A673 (cell line): ENCODE measurements at regions not wholly inside any gene's neighbourhood (a gene's known extent, or its start where the extent isn't known, plus 50 kb on each side); places are given as distances from the start of the nearest gene placed in this dataset.

Experiments
- BruUV-seq: library from RNA; stranded (reverse); fragments of 400-500 nt; replicated peaks from 2 replicates; lab custom pipeline; 2021; lab: Mats Ljungman, UMichigan
- CTCF ChIA-PET: fragments of 300-600 bp; sonication (Branson Sonifier 250); formaldehyde crosslinking; loops from one replicate; lab custom pipeline; 2022; ENCODE audit warnings: antibody characterized with exemption; lab: Charles Lee
- POLR2A ChIA-PET: fragments of 300-600 bp; sonication (Branson Sonifier 250); formaldehyde crosslinking; loops from one replicate; lab custom pipeline; 2022; ENCODE audit warnings: antibody characterized with exemption; ENCODE audit not compliant: low non-redundant PET; lab: Charles Lee
- DNase-seq: peaks from one replicate; pipeline ENCODE4 v3.0.0-alpha.2; 2015; ENCODE audit warnings: low spot score
- H3K27ac ChIP-seq: fragments of 200-600 bp; sonication (generic); 2 replicates; pipeline ENCODE4 v1.5.1; 2016; ENCODE audit warnings: mixed run types, low read depth, mild to moderate bottlenecking, mixed read lengths, antibody characterized with exemption, low read length; ENCODE audit not compliant: poor library complexity, severe bottlenecking
- H3K27me3 ChIP-seq: fragments of 200-600 bp; sonication (generic); replicated peaks from 2 replicates; pipeline ENCODE4 v1.6.1; 2017; ENCODE audit warnings: mixed run types, low read depth, mild to moderate bottlenecking, mixed read lengths, antibody characterized with exemption, low read length; ENCODE audit not compliant: insufficient read depth, poor library complexity
- H3K36me3 ChIP-seq: fragments of 200-600 bp; sonication (generic); 2 replicates; pipeline ENCODE4 v1.6.1; 2016; ENCODE audit warnings: mixed run types, mild to moderate bottlenecking, mixed read lengths, antibody characterized with exemption, low read length; ENCODE audit not compliant: insufficient read depth, poor library complexity, severe bottlenecking
- H3K4me1 ChIP-seq: fragments of 200-600 bp; sonication (generic); 2 replicates; pipeline ENCODE4 v1.6.1; 2017; ENCODE audit warnings: mixed run types, mild to moderate bottlenecking, mixed read lengths, antibody characterized with exemption, low read length; ENCODE audit not compliant: insufficient read depth, poor library complexity, severe bottlenecking
- H3K4me3 ChIP-seq: fragments of 200-600 bp; sonication (generic); 2 replicates; pipeline ENCODE4 v1.5.1; 2016; ENCODE audit warnings: low read depth, mixed run types, mild to moderate bottlenecking, mixed read lengths, low read length; ENCODE audit not compliant: poor library complexity, severe bottlenecking
- H3K9me3 ChIP-seq: fragments of 200-600 bp; sonication (generic); 2 replicates; pipeline ENCODE4 v1.6.1; 2016; ENCODE audit warnings: mixed run types, low read depth, mild to moderate bottlenecking, mixed read lengths, antibody characterized with exemption, low read length; ENCODE audit not compliant: poor library complexity, severe bottlenecking
- EZH2 ChIP-seq: fragments of 200-600 bp; sonication (generic); IDR thresholded peaks from 2 replicates; pipeline ENCODE4 v1.6.1; 2017; ENCODE audit warnings: borderline replicate concordance, low read depth, mild to moderate bottlenecking, mixed read lengths, antibody characterized with exemption, low read length; ENCODE audit not compliant: poor library complexity, severe bottlenecking
- intact Hi-C: fragments of 100-400 bp; cut with micrococcal nuclease; formaldehyde crosslinking; loops from one replicate; pipeline ENCODE4 v1.10.0; 2022; ENCODE audit not compliant: unreplicated experiment
- TF ChIP-seq, protein P1 (sequence below): fragments of 300-800, 200-600 bp; sonication (generic); conservative IDR thresholded peaks from 2 replicates; pipeline ENCODE4 v1.5.1; 2017; ENCODE audit warnings: low read depth, mild to moderate bottlenecking, antibody characterized with exemption, low read length, moderate library complexity, mixed read lengths

DNA sequence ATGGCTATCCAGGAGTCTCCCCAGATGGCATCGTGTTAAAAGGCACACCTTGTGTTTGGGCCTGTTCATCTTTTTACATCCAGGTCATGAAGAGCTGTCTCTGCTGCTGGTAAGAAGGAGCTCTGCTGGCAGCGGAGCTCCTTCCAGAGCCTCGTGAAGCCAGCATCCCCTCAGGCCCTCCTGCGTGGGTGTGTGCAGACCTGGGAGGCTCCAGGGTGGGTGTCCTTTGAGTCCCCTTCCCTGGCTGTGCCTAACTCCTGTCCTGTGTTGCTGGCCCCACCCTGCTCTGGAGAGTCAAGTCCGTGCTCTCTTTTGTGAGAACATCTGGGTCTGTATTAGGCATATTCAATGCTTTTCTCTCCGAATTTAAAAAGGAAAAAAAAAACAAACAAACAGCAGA is 149.6 kb upstream of the IRX2 start:
- CTCF ChIA-PET, result no interaction called here
- TF ChIP-seq, protein P1, sequence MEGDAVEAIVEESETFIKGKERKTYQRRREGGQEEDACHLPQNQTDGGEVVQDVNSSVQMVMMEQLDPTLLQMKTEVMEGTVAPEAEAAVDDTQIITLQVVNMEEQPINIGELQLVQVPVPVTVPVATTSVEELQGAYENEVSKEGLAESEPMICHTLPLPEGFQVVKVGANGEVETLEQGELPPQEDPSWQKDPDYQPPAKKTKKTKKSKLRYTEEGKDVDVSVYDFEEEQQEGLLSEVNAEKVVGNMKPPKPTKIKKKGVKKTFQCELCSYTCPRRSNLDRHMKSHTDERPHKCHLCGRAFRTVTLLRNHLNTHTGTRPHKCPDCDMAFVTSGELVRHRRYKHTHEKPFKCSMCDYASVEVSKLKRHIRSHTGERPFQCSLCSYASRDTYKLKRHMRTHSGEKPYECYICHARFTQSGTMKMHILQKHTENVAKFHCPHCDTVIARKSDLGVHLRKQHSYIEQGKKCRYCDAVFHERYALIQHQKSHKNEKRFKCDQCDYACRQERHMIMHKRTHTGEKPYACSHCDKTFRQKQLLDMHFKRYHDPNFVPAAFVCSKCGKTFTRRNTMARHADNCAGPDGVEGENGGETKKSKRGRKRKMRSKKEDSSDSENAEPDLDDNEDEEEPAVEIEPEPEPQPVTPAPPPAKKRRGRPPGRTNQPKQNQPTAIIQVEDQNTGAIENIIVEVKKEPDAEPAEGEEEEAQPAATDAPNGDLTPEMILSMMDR, result no peak
- no peak for TF ChIP-seq EZH2
- POLR2A ChIA-PET, result no interaction called here
- Histone ChIP-seq H3K9me3 (peaks cover 31% of the 10 kb centered on the region), H3K4me3 (no peak overlapping the region), H3K27me3 (no peaks in the 10 kb centered on the region), H3K27ac (no peak overlapping the region), H3K36me3 (no peaks in the 10 kb centered on the region), H3K4me1 (no peaks in the 10 kb centered on the region)
- intact Hi-C loops, result no loop called here
- no peak for DNase-seq
- BruUV-seq, result no TSS peak

GRCh38 chr5:2900360-2900759 is 148.9 kb upstream of the IRX2 start:
- BruUV-seq, result no TSS peak
- Histone ChIP-seq H3K9me3 (peaks cover 30% of the 10 kb centered on the region), H3K27me3 (no peaks in the 10 kb centered on the region), H3K4me3 (no peak overlapping the region), H3K4me1 (no peaks in the 10 kb centered on the region), H3K36me3 (no peaks in the 10 kb centered on the region), H3K27ac (no peak overlapping the region)
- ChIA-PET CTCF (no interaction called here), POLR2A (no interaction called here)
- TF ChIP-seq, protein P1, result no peak
- TF ChIP-seq EZH2, result no peak
- intact Hi-C loops, result no loop called here
- DNase-seq, result no peak

DNA sequence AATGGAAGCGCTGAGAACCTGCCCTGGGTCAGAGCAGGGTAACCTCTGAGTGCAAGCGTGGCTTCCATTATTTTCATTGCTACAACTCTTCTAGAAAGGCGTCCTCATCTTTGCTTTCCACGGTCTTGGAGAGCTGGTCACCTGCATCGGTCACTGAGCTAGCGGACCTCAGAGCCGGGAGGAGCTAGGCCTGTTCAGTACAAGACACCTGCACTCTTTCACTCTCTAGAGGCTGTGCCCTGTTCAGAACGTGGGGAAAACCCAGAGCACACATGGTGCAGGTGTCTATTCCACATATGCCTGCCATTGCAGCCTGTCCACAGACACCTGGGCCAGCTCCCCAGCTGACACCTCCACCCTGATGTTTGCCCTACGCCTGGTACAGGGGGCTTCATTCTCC is 147.8 kb upstream of the IRX2 start:
- Histone ChIP-seq H3K4me3 (no peak overlapping the region), H3K4me1 (no peaks in the 10 kb centered on the region), H3K36me3 (no peaks in the 10 kb centered on the region), H3K27me3 (no peaks in the 10 kb centered on the region), H3K27ac (no peak overlapping the region), H3K9me3 (peaks cover 30% of the 10 kb centered on the region)
- ChIA-PET CTCF (no interaction called here), POLR2A (no interaction called here)
- intact Hi-C loops, result no loop called here
- no peak for DNase-seq
- TF ChIP-seq, protein P1, result no peak
- no peak for TF ChIP-seq EZH2
- BruUV-seq, result no TSS peak
